ENCODE measurements at regions not wholly inside any gene's neighbourhood (a gene's known extent, or its start where the extent isn't known, plus 50 kb on each side); places are given as distances from the start of the nearest gene placed in this dataset.

- no peak for DNase-seq (ENCODE audit: extremely low read depth, low read depth, low spot score)
These were observed 526.6 kb upstream of the PKDCC start for GRCh38 chr2:41521211-41521610.

GRCh38 chr2:41527525-41528323, 520.1 kb upstream of the PKDCC start:
- DNase-seq (ENCODE audit: extremely low read depth, low read depth, low spot score): no peak

- DNase-seq (ENCODE audit: extremely low read depth, low read depth, low spot score): no peak
These were observed 512.2 kb upstream of the PKDCC start for GRCh38 chr2:41535575-41535974.

GRCh38 chr2:41540272-41540998, 507.4 kb upstream of the PKDCC start:
- no peak for DNase-seq (ENCODE audit: extremely low read depth, low read depth, low spot score)

- DNase-seq (ENCODE audit: extremely low read depth, low read depth, low spot score): no peak
These were observed 504.1 kb upstream of the PKDCC start for GRCh38 chr2:41543726-41544125.

- no peak for DNase-seq (ENCODE audit: extremely low read depth, low read depth, low spot score)
These were observed 503.1 kb upstream of the PKDCC start for GRCh38 chr2:41544709-41545108.

GRCh38 chr2:41546031-41546430, 501.8 kb upstream of the PKDCC start:
- DNase-seq (ENCODE audit: extremely low read depth, low read depth, low spot score): no peak

GRCh38 chr2:41568648-41569047, 479.2 kb upstream of the PKDCC start:
- DNase-seq (ENCODE audit: extremely low read depth, low read depth, low spot score): no peak

GRCh38 chr2:41572154-41572553, 475.7 kb upstream of the PKDCC start:
- no peak for DNase-seq (ENCODE audit: extremely low read depth, low read depth, low spot score)

- no peak for DNase-seq (ENCODE audit: extremely low read depth, low read depth, low spot score)
These were observed 471.4 kb upstream of the PKDCC start for GRCh38 chr2:41576423-41576822.

- DNase-seq (ENCODE audit: extremely low read depth, low read depth, low spot score): no peak
These were observed 468.0 kb upstream of the PKDCC start for GRCh38 chr2:41579806-41580205.

- DNase-seq (ENCODE audit: extremely low read depth, low read depth, low spot score): no peak
These were observed 467.0 kb upstream of the PKDCC start for GRCh38 chr2:41580806-41581205.

- DNase-seq (ENCODE audit: extremely low read depth, low read depth, low spot score): no peak
These were observed 452.6 kb upstream of the PKDCC start for GRCh38 chr2:41595240-41595639.

GRCh38 chr2:41597680-41598079, 450.1 kb upstream of the PKDCC start:
- DNase-seq (ENCODE audit: extremely low read depth, low read depth, low spot score): no peak

- DNase-seq (ENCODE audit: extremely low read depth, low read depth, low spot score): no peak
These were observed 449.5 kb upstream of the PKDCC start for GRCh38 chr2:41598161-41598894.

- no peak for DNase-seq (ENCODE audit: extremely low read depth, low read depth, low spot score)
These were observed 447.4 kb upstream of the PKDCC start for GRCh38 chr2:41600460-41600859.

- no peak for DNase-seq (ENCODE audit: extremely low read depth, low read depth, low spot score)
These were observed 445.5 kb upstream of the PKDCC start for GRCh38 chr2:41602341-41602740.

- DNase-seq (ENCODE audit: extremely low read depth, low read depth, low spot score): no peak
These were observed 442.5 kb upstream of the PKDCC start for GRCh38 chr2:41605311-41605710.

- no peak for DNase-seq (ENCODE audit: extremely low read depth, low read depth, low spot score)
These were observed 441.9 kb upstream of the PKDCC start for GRCh38 chr2:41605914-41606313.

GRCh38 chr2:41610501-41611190, 437.2 kb upstream of the PKDCC start:
- no peak for DNase-seq (ENCODE audit: extremely low read depth, low read depth, low spot score)

GRCh38 chr2:41618754-41619153, 429.1 kb upstream of the PKDCC start:
- DNase-seq (ENCODE audit: extremely low read depth, low read depth, low spot score): no peak

All from glomerular endothelial cell (primary cell).